HG02642 (cell line): ENCODE measurements at regions not wholly inside any gene's neighbourhood (a gene's known extent, or its start where the extent isn't known, plus 50 kb on each side); places are given as distances from the start of the nearest gene placed in this dataset.

Experiments
- ATAC-seq: cut with Tn5 transposase; IDR thresholded peaks from one replicate; pipeline ENCODE4 v1.9.1; 2021; ENCODE audit warnings: mild to moderate bottlenecking; ENCODE audit not compliant: unreplicated experiment, poor library complexity

DNA sequence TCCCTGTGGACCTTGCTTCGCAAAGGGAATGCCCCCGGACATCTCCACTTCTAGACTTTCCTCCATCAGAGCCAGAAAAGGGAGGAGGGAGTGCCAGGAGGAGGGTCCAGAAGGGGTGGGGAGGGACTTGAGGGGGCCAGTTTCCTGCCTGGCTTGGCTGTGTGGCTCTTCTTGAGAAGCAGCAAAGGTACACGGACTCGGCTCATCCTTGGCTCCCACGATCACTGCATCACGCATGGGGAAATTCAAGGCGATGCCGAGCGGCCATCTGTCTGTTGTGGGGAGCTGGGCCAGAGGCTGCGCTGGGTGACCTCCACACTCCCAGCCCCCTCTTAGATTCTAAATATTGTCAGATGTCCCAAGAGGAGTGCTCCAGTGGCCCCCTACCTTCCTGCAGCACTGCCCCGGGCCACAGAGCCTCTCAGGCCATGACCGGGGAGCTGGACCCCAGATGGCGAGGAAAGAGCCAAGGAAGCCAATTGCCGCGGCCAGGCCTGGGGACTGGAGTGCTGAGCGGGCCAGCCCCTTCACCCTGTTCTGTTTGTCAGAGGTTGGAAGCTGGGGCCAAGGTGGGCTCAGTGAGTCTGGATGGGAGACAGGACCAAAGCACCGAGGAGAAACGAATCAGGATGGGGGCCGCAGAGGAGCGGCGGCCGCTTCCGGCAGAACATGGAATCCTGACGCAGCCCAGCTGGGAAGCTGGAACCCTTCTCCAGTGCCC lies 104.5 kb downstream of the RBFOX3 start:
- no peak for ATAC-seq

DNA sequence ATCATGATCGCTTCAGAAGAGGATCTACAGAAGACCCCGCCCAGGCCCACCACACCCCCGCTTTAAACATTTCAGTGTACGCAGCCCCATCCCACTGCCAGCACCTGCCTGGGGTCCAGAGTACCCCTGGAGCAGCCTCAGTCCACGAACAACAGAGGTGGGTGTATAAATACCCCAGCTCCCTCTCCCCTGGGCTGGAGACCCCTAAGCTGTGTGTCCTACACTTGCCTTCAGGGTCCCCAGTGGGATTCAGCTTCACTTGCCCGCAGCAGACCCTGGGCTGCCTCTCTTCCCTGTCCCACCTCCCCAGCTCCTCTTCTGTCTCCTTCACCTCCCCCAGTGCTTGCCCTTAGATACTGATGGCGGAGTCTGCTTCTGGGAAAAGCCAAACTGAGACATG lies 105.7 kb downstream of the RBFOX3 start:
- ATAC-seq = no peak

DNA sequence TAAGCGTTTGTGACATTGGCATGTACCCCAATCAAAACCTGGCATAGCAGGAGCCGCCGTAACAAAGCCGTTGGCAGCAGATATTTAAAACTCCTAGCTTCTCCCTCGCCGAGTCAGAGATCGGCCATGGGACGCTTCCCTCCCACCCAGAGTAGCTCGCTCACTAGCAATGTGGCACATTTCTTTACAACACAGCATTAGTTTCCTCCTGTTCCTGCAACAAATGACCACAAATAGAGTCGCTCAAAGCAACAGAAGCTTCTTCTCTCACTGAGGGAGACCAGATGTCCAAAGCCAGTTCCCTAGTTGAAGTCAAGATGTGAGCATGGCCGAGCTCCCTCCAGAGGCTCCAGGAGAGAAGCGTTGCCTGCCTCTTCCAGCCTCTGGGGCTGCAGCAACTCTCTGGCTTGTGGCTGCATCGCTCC lies 106.7 kb downstream of the RBFOX3 start:
- ATAC-seq = no peak

DNA sequence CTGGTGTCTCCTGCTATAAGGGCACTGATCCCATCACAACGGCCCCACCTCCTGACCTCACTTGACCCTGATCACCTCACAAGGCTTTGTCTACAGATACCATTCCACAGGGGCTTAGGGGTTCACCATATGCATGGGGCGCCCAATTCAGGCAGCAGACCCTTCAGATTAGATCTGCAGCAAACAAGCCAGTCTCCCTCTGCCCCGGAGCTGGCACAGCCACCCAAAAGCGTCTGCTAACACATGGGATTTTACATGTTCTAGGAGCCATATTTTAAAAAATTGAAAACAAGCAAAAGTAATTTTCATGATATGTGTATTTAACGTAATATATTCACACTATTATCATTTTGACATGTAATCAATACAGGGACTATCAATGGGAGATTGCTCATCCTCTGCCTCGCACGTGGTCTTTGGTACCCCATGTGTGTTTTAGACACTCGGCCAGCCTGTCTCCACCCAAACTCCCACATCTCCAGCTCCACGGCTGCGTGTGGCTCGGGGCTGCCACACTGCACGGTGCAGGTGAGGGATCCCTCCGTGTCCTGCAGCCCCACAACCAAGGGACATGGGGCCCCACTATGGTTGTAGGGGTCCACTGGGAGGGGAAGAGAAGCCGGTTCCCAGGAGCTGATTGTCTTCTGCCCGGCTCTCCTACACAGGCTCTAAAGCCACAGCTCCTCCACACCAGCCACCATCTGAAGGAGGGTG lies 107.6 kb downstream of the RBFOX3 start:
- no peak for ATAC-seq

GRCh38 chr17:79501910-79502309 lies 108.9 kb downstream of the RBFOX3 start:
- ATAC-seq = no peak

DNA sequence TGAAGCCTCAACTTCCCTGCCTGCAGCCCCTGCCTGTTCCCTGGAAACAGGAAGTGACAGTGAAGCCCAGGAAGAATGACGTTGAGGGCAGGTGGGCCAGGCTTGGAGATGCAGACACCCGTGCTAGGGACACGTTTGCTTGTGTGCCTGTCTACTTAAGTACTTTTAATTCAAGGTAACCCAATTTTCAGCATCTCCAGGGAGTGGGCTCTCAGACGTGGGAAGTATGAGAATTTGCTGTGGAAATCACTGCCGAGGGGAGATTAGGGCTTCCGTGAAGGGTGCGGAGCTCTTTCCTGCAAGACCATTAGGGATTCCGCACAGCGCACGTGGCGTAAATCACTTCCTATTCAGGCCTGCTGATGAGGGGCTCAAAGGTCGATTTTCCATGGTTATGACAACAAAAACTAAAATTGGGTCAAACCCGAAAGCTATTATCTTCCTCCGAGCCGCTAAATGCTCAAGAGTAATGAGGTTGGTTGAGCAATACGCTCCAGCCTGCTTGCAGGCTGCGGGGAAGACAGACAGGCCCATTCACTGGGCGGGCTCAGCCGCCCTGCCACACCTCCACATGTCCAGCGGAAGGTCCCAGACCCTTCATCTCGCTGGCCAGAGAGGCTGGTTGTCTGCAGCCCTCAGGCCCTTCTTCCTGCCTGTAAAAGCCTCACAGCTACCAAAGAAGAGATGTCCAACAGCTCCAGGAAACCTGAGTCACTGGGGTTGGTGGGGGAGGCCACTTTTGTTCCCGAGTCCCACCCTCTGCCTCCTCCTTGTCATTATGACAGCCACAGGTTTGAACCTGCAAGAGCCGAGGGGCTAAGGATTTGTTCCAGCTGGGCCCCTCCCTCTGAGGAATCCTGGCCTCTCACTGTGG lies 109.9 kb downstream of the RBFOX3 start:
- no peak for ATAC-seq

DNA sequence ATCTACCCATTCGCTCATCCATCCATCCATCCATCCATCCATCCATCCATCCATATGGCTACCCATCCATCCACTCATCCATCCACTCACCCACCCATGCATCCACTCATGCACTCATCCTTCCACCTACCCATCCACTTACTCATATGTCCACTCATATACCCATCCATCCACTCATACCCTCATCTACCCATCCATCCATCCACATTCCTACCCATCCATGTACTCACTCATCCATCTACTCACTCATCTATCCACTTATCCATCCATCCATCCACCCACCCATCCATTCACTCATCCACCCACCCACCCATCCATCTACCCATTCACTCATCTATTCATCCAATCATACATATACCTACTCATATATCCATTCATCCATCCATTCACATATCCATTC lies 112.0 kb downstream of the RBFOX3 start:
- ATAC-seq = no peak

GRCh38 chr17:79497777-79498348 lies 113.0 kb downstream of the RBFOX3 start:
- ATAC-seq = no peak

- no peak for ATAC-seq
Measured at GRCh38 chr17:79496422-79497005, 114.3 kb downstream of the RBFOX3 start.

- no peak for ATAC-seq
Measured at GRCh38 chr17:79495665-79496064, 115.2 kb downstream of the RBFOX3 start.

DNA sequence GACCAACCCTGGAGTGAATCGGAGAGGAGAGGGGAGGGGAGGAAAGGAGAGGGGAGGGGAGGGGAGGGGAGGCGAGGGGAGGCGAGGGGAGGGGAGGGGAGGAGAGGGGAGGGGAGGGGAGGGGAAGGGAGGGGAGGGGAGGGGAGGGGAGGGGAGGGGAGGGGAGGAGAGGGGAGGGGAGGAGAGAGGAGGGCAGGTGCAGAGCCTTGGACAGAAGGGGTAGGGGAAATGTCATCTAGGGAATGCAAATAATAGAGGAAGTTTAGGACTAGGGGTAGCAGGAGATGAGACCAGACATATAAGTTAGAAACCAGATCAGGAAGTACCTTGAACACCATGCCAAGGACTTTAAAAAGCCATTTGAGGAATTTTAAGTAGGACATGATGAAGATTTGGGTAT lies 119.8 kb downstream of the RBFOX3 start:
- no peak for ATAC-seq

DNA sequence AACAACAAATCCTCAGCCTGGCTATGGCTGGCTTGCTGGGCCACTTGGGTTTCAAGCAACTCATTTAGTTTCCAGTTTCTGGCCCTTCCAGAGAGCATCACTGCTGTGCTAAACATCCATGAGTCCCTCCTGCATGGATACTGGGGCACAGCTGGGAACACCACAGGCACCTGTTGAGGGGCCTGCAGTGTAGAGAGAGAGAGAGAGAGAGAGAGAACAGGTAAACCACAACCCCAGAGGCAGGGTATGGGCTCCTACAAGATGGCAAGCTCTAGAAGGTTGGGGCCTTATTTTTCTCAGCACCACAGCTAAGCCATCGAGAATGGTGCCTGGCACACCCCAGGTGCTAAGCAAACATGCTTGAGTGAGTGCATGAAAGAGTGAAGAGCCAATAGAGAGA lies 120.3 kb downstream of the RBFOX3 start:
- no peak for ATAC-seq

DNA sequence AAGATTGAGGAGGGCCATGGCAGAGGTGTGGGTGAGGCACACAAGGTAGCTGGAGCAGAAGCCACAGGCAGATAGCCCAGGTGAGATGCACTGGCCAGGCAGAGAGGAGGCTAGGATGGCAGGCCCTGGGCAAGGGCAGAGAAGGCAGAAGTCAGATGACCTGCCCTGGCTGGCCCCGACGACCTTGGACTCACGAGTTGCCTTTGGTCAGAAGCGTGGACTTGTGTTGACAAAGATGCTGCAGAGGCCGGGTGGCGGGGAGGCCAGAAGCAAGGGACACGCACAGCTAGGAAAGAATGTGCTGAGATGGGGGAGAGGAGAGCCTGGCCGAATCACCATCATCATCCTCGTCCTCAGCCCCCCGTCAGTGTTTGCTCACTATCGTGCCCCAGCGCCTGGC lies 123.7 kb downstream of the RBFOX3 start:
- no peak for ATAC-seq

DNA sequence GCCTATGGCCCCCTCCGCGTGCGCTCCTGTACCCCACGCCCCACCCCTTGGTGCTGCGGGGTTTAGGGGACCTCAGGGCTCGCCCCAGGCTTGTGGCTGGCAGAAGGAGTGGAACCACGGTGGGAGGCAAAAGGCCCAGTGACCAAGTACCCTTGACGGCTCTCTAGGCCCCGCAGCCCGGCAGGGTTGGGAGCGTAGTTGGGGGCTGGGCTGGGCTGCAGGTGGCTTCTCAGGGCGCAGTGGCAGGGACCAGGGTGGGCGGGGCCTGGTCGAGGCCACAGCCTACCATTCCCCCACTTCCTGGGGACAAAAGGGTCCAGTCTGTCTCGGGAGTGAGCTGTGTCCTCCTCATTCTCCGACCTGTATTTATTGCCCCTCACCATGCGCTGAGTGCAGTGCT lies 124.9 kb downstream of the RBFOX3 start:
- ATAC-seq = no peak

DNA sequence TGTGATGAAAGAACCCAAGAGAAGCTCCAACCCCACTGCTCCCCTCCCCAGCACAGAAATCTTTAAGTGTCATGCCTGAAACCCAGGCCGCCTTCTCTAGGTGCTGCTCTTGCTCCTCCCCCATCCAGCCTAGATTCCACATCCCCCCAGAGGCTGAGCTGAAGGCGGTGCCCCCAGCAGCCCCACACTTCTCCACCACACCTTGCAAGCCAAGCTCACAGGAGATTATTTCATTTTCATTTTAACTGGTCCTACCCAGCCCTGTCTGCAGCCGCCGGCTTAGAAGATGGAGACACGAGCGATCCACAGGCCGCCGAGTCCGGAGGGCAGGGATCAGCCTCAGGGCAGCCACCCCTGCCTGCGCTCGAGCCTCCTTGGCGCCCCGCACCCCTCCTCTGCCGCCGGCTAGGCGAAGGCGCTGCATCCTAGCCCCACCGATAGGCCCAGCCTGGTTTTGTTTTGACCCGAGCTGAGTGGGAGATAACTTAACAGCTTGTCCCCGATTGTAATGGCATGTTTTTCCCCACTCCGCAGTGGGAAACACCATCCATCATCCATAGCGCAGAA lies 125.3 kb downstream of the RBFOX3 start:
- no peak for ATAC-seq

GRCh38 chr17:79484600-79485418 lies 126.0 kb downstream of the RBFOX3 start:
- no peak for ATAC-seq

- ATAC-seq = no peak
Measured at GRCh38 chr17:79483842-79484241, 127.0 kb downstream of the RBFOX3 start.

- no peak for ATAC-seq
Measured at GRCh38 chr17:79482727-79483521, 127.9 kb downstream of the RBFOX3 start.
